ENCODE measurements at regions not wholly inside any gene's neighbourhood (a gene's known extent, or its start where the extent isn't known, plus 50 kb on each side); places are given as distances from the start of the nearest gene placed in this dataset.
A peak's percentile ranks its signal among the peaks of the same experiment; 100 is the strongest.

DNA sequence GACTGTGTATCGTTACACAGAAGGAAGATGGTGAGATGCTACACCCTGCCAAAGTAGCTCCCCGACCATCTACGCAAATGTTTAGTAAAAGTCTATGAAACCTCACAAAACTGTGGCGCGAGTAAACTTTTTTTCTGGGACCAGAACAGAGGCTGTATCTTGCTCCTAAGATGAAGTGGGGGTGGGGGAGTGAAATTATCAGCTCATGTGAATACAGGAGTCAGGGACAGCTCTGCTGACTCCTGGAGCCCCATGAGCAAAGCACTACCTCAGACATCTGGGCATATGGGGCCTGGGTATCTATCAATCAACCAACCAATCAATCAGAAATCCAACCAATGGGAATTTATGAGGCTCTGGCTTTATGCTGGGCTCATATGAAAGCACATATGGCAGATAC is 138.6 kb upstream of the RANBP3L start:
- H3K79me2 ChIP-seq (ENCODE audit: insufficient read depth, low read length) = no peaks in the 10 kb centered on the region
- Mint-ChIP-seq H3K9me3 (ENCODE audit: unreplicated experiment) (peaks cover 6% of the 10 kb centered on the region), H3K27ac (ENCODE audit: unreplicated experiment) (no peak overlapping the region), H3K4me1 (ENCODE audit: low read depth, unreplicated experiment) (peaks cover 19% of the 10 kb centered on the region), H3K27me3 (ENCODE audit: low read depth, unreplicated experiment) (no peaks in the 10 kb centered on the region), H3K4me3 (ENCODE audit: unreplicated experiment) (no peak overlapping the region), H3K36me3 (ENCODE audit: low read depth, unreplicated experiment) (no peaks in the 10 kb centered on the region)
- no peak overlapping the region for H3K9ac ChIP-seq (ENCODE audit: low read length)
- H3K4me3 ChIP-seq (ENCODE audit: insufficient read depth, low read depth, low read length) = no peak overlapping the region
- DNase-seq (ENCODE audit: low read depth) (no peak), FAIRE-seq (no peak)
- peaks cover 24% of the 10 kb centered on the region for H3K4me1 ChIP-seq (ENCODE audit: insufficient read depth, low read length)
- H2AFZ ChIP-seq (ENCODE audit: low read depth, low read length) = no peak overlapping the region
- H3K27me3 ChIP-seq (ENCODE audit: insufficient read depth, low read length) = no peaks in the 10 kb centered on the region
- H3K27ac ChIP-seq (ENCODE audit: low read depth, low read length) = no peak overlapping the region
- no peak for TF ChIP-seq EZH2 (IDR thresholded peaks at IDR 0.05; ENCODE audit: insufficient read depth, low read length)
- TF ChIP-seq, protein P1, sequence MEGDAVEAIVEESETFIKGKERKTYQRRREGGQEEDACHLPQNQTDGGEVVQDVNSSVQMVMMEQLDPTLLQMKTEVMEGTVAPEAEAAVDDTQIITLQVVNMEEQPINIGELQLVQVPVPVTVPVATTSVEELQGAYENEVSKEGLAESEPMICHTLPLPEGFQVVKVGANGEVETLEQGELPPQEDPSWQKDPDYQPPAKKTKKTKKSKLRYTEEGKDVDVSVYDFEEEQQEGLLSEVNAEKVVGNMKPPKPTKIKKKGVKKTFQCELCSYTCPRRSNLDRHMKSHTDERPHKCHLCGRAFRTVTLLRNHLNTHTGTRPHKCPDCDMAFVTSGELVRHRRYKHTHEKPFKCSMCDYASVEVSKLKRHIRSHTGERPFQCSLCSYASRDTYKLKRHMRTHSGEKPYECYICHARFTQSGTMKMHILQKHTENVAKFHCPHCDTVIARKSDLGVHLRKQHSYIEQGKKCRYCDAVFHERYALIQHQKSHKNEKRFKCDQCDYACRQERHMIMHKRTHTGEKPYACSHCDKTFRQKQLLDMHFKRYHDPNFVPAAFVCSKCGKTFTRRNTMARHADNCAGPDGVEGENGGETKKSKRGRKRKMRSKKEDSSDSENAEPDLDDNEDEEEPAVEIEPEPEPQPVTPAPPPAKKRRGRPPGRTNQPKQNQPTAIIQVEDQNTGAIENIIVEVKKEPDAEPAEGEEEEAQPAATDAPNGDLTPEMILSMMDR (IDR thresholded peaks at IDR 0.05; ENCODE audit: insufficient read depth, low read depth, low read length) = no peak
- H4K20me1 ChIP-seq (ENCODE audit: insufficient read depth, low read length) = no peaks in the 10 kb centered on the region
- H3K9me3 ChIP-seq (ENCODE audit: insufficient read depth, low read depth, low read length) = no peaks in the 10 kb centered on the region
- no peaks in the 10 kb centered on the region for H3K36me3 ChIP-seq (ENCODE audit: insufficient read depth, low read length)
- no peak overlapping the region for H3K4me2 ChIP-seq (ENCODE audit: low read length)

DNA sequence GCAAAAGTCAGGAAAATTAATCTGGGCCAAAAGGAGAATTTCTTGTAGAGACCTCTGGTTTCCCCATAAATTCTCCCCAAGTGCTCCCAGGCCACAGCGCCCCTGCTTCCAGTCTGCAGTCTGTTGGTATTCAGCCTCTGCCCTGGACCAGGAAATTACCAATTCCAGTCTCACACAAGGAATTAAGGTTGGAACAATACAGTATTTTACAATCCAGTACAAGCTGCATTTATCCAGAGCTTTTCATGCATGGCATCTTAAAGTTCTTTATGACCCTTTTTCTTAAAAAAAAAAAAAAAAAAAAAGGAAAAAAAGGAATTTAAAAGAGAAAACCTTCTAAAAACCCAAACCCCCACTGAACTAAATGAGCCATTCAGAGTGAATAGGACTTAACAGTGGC is 139.6 kb upstream of the RANBP3L start:
- DNase-seq (ENCODE audit: low read depth) (no peak), FAIRE-seq (no peak)
- Histone ChIP-seq H3K4me3 (ENCODE audit: insufficient read depth, low read depth, low read length) (no peak overlapping the region), H3K79me2 (ENCODE audit: insufficient read depth, low read length) (no peaks in the 10 kb centered on the region), H3K4me1 (ENCODE audit: insufficient read depth, low read length) (peaks cover 24% of the 10 kb centered on the region), H4K20me1 (ENCODE audit: insufficient read depth, low read length) (no peaks in the 10 kb centered on the region), H2AFZ (ENCODE audit: low read depth, low read length) (no peak overlapping the region), H3K9ac (ENCODE audit: low read length) (no peak overlapping the region), H3K27me3 (ENCODE audit: insufficient read depth, low read length) (no peaks in the 10 kb centered on the region), H3K27ac (ENCODE audit: low read depth, low read length) (no peak overlapping the region), H3K9me3 (ENCODE audit: insufficient read depth, low read depth, low read length) (no peaks in the 10 kb centered on the region), H3K4me2 (ENCODE audit: low read length) (no peak overlapping the region), H3K36me3 (ENCODE audit: insufficient read depth, low read length) (no peaks in the 10 kb centered on the region)
- no peak overlapping the region for H3K4me3 Mint-ChIP-seq (ENCODE audit: unreplicated experiment)
- peaks cover 6% of the 10 kb centered on the region for H3K9me3 Mint-ChIP-seq (ENCODE audit: unreplicated experiment)
- H3K27me3 Mint-ChIP-seq (ENCODE audit: low read depth, unreplicated experiment) = no peaks in the 10 kb centered on the region
- peaks cover 19% of the 10 kb centered on the region for H3K4me1 Mint-ChIP-seq (ENCODE audit: low read depth, unreplicated experiment)
- no peak for TF ChIP-seq EZH2 (IDR thresholded peaks at IDR 0.05; ENCODE audit: insufficient read depth, low read length)
- TF ChIP-seq, protein P1 (IDR thresholded peaks at IDR 0.05; ENCODE audit: insufficient read depth, low read depth, low read length) = no peak
- H3K27ac Mint-ChIP-seq (ENCODE audit: unreplicated experiment) = no peak overlapping the region
- peaks cover 3% of the 10 kb centered on the region for H3K36me3 Mint-ChIP-seq (ENCODE audit: low read depth, unreplicated experiment)

DNA sequence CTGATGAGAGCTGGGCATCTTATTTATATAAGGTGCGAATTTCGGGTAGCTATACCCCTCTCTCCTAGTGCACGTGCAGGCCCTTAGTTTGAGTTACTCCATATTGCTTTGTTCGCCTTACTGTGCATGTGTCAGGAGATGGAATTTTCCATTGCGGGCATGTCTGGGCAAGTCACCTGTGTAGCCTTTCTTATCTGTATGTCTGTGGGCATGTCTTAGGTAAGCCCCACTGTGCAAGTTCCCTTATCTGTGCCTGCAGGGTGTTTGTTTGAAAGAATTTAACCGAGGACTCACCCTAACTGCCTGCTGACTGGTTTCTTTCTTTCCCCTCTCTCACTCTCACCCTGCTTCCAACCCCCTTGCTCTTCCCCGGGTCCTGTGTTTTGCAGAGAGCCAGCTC is 140.7 kb upstream of the RANBP3L start:
- H3K27me3 Mint-ChIP-seq (ENCODE audit: low read depth, unreplicated experiment) = no peaks in the 10 kb centered on the region
- H3K79me2 ChIP-seq (ENCODE audit: insufficient read depth, low read length) = no peaks in the 10 kb centered on the region
- peak; percentile 48 for DNase-seq (ENCODE audit: low read depth)
- no peaks in the 10 kb centered on the region for H3K27me3 ChIP-seq (ENCODE audit: insufficient read depth, low read length)
- peaks cover 3% of the 10 kb centered on the region for H3K36me3 Mint-ChIP-seq (ENCODE audit: low read depth, unreplicated experiment)
- H3K27ac Mint-ChIP-seq (ENCODE audit: unreplicated experiment) = peak overlapping the region; percentile 93
- H3K9ac ChIP-seq (ENCODE audit: low read length) = no peak overlapping the region
- H3K4me2 ChIP-seq (ENCODE audit: low read length) = peak overlapping the region; percentile 10
- TF ChIP-seq EZH2 (IDR thresholded peaks at IDR 0.05; ENCODE audit: insufficient read depth, low read length) = no peak
- TF ChIP-seq, protein P1 (IDR thresholded peaks at IDR 0.05; ENCODE audit: insufficient read depth, low read depth, low read length) = no peak
- H3K27ac ChIP-seq (ENCODE audit: low read depth, low read length) = peak overlapping the region; percentile 41
- H3K9me3 Mint-ChIP-seq (ENCODE audit: unreplicated experiment) = peaks cover 6% of the 10 kb centered on the region
- no peak overlapping the region for H3K4me3 Mint-ChIP-seq (ENCODE audit: unreplicated experiment)
- no peak overlapping the region for H3K4me3 ChIP-seq (ENCODE audit: insufficient read depth, low read depth, low read length)
- peaks cover 24% of the 10 kb centered on the region for H3K4me1 ChIP-seq (ENCODE audit: insufficient read depth, low read length)
- no peak for FAIRE-seq
- H2AFZ ChIP-seq (ENCODE audit: low read depth, low read length) = no peak overlapping the region
- H3K9me3 ChIP-seq (ENCODE audit: insufficient read depth, low read depth, low read length) = no peaks in the 10 kb centered on the region
- H3K4me1 Mint-ChIP-seq (ENCODE audit: low read depth, unreplicated experiment) = peaks cover 19% of the 10 kb centered on the region
- no peaks in the 10 kb centered on the region for H4K20me1 ChIP-seq (ENCODE audit: insufficient read depth, low read length)
- no peaks in the 10 kb centered on the region for H3K36me3 ChIP-seq (ENCODE audit: insufficient read depth, low read length)
